Activated CD8-positive, alpha-beta T cell treated with anti-CD3 and anti-CD28 coated beads, Interleukin-2, amount 10 ng/mL, durations not matched to agents 7 days and 5 days (primary cell): ENCODE measurements at regions not wholly inside any gene's neighbourhood (a gene's known extent, or its start where the extent isn't known, plus 50 kb on each side); places are given as distances from the start of the nearest gene placed in this dataset.

Source experiments
- ATAC-seq: fragments of 150-1000 bp; cut with Tn5 transposase; one replicate; pipeline ENCODE4 v1.10.0; 2021; ENCODE audit warnings: moderate library complexity
- CTCF ChIA-PET: fragments of 350-600 bp; sonication (Branson Sonifier 250); formaldehyde crosslinking; loops from one replicate; lab custom pipeline; 2021; ENCODE audit warnings: antibody characterized with exemption; lab: Charles Lee
- POLR2A ChIA-PET: fragments of 350-600 bp; sonication (Branson Sonifier 250); formaldehyde crosslinking; loops from one replicate; lab custom pipeline; 2021; ENCODE audit warnings: antibody characterized with exemption; lab: Charles Lee
- DNase-seq: peaks from one replicate; pipeline ENCODE4 v3.0.0-alpha.2; 2020
- H3K27ac Mint-ChIP-seq: one replicate; pipeline ENCODE4 v1.8.0; 2021; ENCODE audit warnings: mild to moderate bottlenecking, mixed read lengths
- H3K27me3 Mint-ChIP-seq: one replicate; pipeline ENCODE4 v1.8.0; 2021; ENCODE audit warnings: low read depth, mixed read lengths
- H3K36me3 Mint-ChIP-seq: one replicate; pipeline ENCODE4 v1.8.0; 2021; ENCODE audit warnings: low read depth, mixed read lengths
- H3K4me1 Mint-ChIP-seq: one replicate; pipeline ENCODE4 v1.8.0; 2021; ENCODE audit warnings: low read depth, mixed read lengths
- H3K4me3 Mint-ChIP-seq: one replicate; pipeline ENCODE4 v1.8.0; 2021; ENCODE audit warnings: mild to moderate bottlenecking, mixed read lengths
- H3K9me3 Mint-ChIP-seq: one replicate; pipeline ENCODE4 v1.8.0; 2022; ENCODE audit warnings: mixed read lengths; ENCODE audit not compliant: insufficient read depth

DNA sequence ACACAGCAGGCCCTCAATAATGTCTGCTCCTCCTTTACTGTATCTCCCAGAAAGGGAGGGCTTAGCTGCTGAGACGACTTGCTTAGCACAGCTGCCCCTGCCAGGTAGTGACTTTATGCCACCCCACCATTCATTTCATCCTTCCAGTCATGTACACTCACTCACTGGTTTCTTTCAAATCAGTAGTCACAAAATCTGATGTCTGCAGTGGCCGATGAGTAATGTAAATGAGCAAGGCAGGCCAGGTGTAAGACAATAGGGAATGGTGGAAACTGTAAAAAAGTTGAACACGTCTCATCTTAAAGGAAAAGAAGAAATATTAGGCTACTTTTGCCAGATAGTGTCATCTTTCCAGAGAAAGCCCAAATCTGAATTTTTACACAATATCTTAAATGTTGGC, 207.6 kb upstream of the PRICKLE2 start:
- H3K36me3 Mint-ChIP-seq, result no peaks in the 10 kb centered on the region
- peaks cover 11% of the 10 kb centered on the region for H3K9me3 Mint-ChIP-seq
- ChIA-PET CTCF (no interaction called here), POLR2A (no interaction called here)
- DNase-seq (no peak), ATAC-seq (no peak)
- H3K27me3 Mint-ChIP-seq, result peaks cover 4% of the 10 kb centered on the region
- H3K4me3 Mint-ChIP-seq, result no peak overlapping the region
- H3K4me1 Mint-ChIP-seq, result no peaks in the 10 kb centered on the region
- no peak overlapping the region for H3K27ac Mint-ChIP-seq

GRCh38 chr3:64431526-64432091, 206.3 kb upstream of the PRICKLE2 start:
- Mint-ChIP-seq H3K27me3 (peaks cover 2% of the 10 kb centered on the region), H3K9me3 (peaks cover 11% of the 10 kb centered on the region), H3K4me3 (no peak overlapping the region), H3K4me1 (no peaks in the 10 kb centered on the region), H3K36me3 (no peaks in the 10 kb centered on the region), H3K27ac (no peak overlapping the region)
- DNase-seq (no peak), ATAC-seq (no peak)
- ChIA-PET POLR2A (no interaction called here), CTCF (no interaction called here)

GRCh38 chr3:64427671-64428070, 202.4 kb upstream of the PRICKLE2 start:
- Mint-ChIP-seq H3K4me3 (no peak overlapping the region), H3K27ac (no peak overlapping the region), H3K9me3 (no peaks in the 10 kb centered on the region), H3K36me3 (no peaks in the 10 kb centered on the region), H3K27me3 (peaks cover 2% of the 10 kb centered on the region), H3K4me1 (no peaks in the 10 kb centered on the region)
- ChIA-PET CTCF (no interaction called here), POLR2A (no interaction called here)
- DNase-seq (no peak), ATAC-seq (no peak)

DNA sequence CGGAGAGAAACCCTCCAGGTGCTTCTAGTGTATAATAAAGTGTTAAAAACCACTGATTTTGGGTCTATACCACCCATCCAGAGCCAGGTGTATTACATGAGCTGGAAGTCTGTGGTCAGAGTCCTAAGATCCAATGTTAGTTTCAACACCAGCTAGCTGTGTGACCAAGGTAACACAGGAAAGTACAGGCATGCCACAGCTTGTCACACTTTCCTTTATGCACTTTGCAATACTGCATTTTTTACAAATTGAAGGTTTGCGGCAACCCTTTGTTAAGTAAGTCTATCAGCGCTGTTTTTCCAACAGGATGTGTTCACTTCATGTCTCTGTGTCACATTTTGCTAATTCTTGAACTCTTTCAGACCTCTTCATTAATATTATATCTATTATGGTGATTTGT, 201.3 kb upstream of the PRICKLE2 start:
- CTCF ChIA-PET, result no interaction called here
- POLR2A ChIA-PET, result no interaction called here
- Mint-ChIP-seq H3K27ac (no peak overlapping the region), H3K27me3 (peaks cover 2% of the 10 kb centered on the region), H3K36me3 (no peaks in the 10 kb centered on the region), H3K4me1 (no peaks in the 10 kb centered on the region), H3K9me3 (no peaks in the 10 kb centered on the region), H3K4me3 (no peak overlapping the region)
- no peak for ATAC-seq
- DNase-seq, result no peak

GRCh38 chr3:64422932-64423331, 197.7 kb upstream of the PRICKLE2 start:
- Mint-ChIP-seq H3K27me3 (peaks cover 2% of the 10 kb centered on the region), H3K4me3 (no peak overlapping the region), H3K36me3 (no peaks in the 10 kb centered on the region), H3K27ac (no peak overlapping the region), H3K9me3 (no peaks in the 10 kb centered on the region), H3K4me1 (no peaks in the 10 kb centered on the region)
- ChIA-PET POLR2A (no interaction called here), CTCF (no interaction called here)
- no peak for DNase-seq
- no peak for ATAC-seq

DNA sequence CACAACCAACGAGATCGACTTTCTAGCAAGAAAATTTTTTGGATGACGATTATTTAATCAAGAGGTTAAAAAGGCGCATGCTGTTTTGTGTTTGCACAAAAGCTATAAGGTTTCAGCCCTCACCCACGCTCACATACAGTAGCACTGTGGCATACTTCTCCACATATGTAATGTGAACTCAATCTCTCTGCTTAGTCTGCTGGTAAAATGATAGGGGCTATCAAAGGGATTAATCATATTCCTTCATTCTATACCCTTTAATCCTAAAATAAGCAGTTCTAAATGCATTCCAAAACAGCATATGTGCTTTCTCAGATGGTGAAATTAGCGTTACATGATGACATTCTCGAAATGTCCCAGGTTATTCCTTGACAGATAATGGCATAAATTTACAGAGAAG, 196.9 kb upstream of the PRICKLE2 start:
- Mint-ChIP-seq H3K9me3 (no peaks in the 10 kb centered on the region), H3K4me3 (no peak overlapping the region), H3K36me3 (no peaks in the 10 kb centered on the region), H3K4me1 (no peaks in the 10 kb centered on the region), H3K27ac (no peak overlapping the region), H3K27me3 (peaks cover 2% of the 10 kb centered on the region)
- CTCF ChIA-PET, result no interaction called here
- POLR2A ChIA-PET, result no interaction called here
- no peak for ATAC-seq
- no peak for DNase-seq

DNA sequence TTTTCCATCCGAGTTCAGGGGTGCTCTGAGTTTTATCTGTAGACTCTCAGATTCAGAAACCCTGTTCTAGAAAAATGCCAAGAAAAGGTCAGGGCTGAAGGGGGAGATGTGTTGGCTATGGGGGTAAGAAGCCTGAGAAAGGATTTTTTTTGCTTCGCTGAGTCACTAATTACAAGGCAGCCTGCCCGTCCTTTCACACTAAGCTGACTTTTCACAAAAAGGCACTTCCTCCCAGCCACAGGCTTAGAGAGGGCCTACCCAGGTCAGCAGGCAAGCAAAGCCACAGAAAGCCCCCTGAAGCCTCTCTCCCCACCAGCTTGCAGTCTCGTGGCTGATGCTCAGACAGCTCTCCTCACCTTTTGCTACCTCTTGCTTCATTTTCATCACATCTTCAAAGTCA, 192.6 kb upstream of the PRICKLE2 start:
- no peak for DNase-seq
- no peaks in the 10 kb centered on the region for H3K4me1 Mint-ChIP-seq
- peaks cover 3% of the 10 kb centered on the region for H3K27me3 Mint-ChIP-seq
- ChIA-PET CTCF (no interaction called here), POLR2A (no interaction called here)
- H3K4me3 Mint-ChIP-seq, result no peak overlapping the region
- H3K36me3 Mint-ChIP-seq, result no peaks in the 10 kb centered on the region
- H3K27ac Mint-ChIP-seq, result no peak overlapping the region
- no peaks in the 10 kb centered on the region for H3K9me3 Mint-ChIP-seq
- no peak for ATAC-seq

GRCh38 chr3:64414043-64414442, 188.8 kb upstream of the PRICKLE2 start:
- Mint-ChIP-seq H3K9me3 (no peaks in the 10 kb centered on the region), H3K4me1 (no peaks in the 10 kb centered on the region), H3K27ac (no peak overlapping the region), H3K36me3 (no peaks in the 10 kb centered on the region), H3K27me3 (peaks cover 3% of the 10 kb centered on the region), H3K4me3 (no peak overlapping the region)
- ChIA-PET CTCF (no interaction called here), POLR2A (no interaction called here)
- ATAC-seq (no peak), DNase-seq (no peak)

- peaks cover 2% of the 10 kb centered on the region for H3K27me3 Mint-ChIP-seq
- H3K4me1 Mint-ChIP-seq, result no peaks in the 10 kb centered on the region
- DNase-seq (no peak), ATAC-seq (no peak)
- H3K36me3 Mint-ChIP-seq, result no peaks in the 10 kb centered on the region
- H3K9me3 Mint-ChIP-seq, result no peaks in the 10 kb centered on the region
- ChIA-PET CTCF (no interaction called here), POLR2A (no interaction called here)
- H3K27ac Mint-ChIP-seq, result no peak overlapping the region
- no peak overlapping the region for H3K4me3 Mint-ChIP-seq
These were observed 185.8 kb upstream of the PRICKLE2 start for GRCh38 chr3:64411101-64411500.

GRCh38 chr3:64410226-64410625, 185.0 kb upstream of the PRICKLE2 start:
- H3K27ac Mint-ChIP-seq, result no peak overlapping the region
- no peaks in the 10 kb centered on the region for H3K36me3 Mint-ChIP-seq
- no peak for DNase-seq
- no peak for ATAC-seq
- H3K4me3 Mint-ChIP-seq, result no peak overlapping the region
- ChIA-PET POLR2A (no interaction called here), CTCF (no interaction called here)
- H3K27me3 Mint-ChIP-seq, result no peaks in the 10 kb centered on the region
- H3K9me3 Mint-ChIP-seq, result no peaks in the 10 kb centered on the region
- no peaks in the 10 kb centered on the region for H3K4me1 Mint-ChIP-seq

GRCh38 chr3:64408770-64409169, 183.5 kb upstream of the PRICKLE2 start:
- no peak overlapping the region for H3K4me3 Mint-ChIP-seq
- no peaks in the 10 kb centered on the region for H3K36me3 Mint-ChIP-seq
- ChIA-PET POLR2A (no interaction called here), CTCF (no interaction called here)
- ATAC-seq (no peak), DNase-seq (no peak)
- H3K27me3 Mint-ChIP-seq, result no peaks in the 10 kb centered on the region
- H3K9me3 Mint-ChIP-seq, result no peaks in the 10 kb centered on the region
- no peaks in the 10 kb centered on the region for H3K4me1 Mint-ChIP-seq
- no peak overlapping the region for H3K27ac Mint-ChIP-seq

DNA sequence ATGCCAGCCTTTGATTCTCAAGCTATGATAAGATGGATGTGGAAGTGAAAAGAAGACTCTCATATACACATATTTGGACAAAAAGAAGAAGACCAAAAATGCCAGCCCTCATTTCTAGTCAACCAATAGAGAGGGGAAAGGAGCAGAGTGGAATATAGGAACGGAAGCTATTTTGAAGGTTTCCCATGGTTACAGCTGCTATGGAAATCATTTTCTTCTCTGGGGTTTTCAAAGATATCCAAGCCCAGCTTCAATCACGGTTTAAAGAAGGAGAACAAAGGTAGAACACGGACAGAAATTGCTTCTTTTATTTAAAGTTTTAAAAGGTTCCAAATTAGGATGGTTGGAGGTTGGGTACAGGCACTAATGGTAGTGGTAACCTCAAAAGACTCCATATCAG, 181.0 kb upstream of the PRICKLE2 start:
- Mint-ChIP-seq H3K9me3 (no peaks in the 10 kb centered on the region), H3K36me3 (no peaks in the 10 kb centered on the region), H3K27ac (no peak overlapping the region), H3K4me3 (no peak overlapping the region), H3K27me3 (no peaks in the 10 kb centered on the region), H3K4me1 (no peaks in the 10 kb centered on the region)
- ChIA-PET CTCF (no interaction called here), POLR2A (interaction anchor here (0.6 kb wide), 1 partner anchor 17 kb away, joined by 3 read pairs; no protein-coding TSS in a partner anchor)
- ATAC-seq (no peak), DNase-seq (no peak)

DNA sequence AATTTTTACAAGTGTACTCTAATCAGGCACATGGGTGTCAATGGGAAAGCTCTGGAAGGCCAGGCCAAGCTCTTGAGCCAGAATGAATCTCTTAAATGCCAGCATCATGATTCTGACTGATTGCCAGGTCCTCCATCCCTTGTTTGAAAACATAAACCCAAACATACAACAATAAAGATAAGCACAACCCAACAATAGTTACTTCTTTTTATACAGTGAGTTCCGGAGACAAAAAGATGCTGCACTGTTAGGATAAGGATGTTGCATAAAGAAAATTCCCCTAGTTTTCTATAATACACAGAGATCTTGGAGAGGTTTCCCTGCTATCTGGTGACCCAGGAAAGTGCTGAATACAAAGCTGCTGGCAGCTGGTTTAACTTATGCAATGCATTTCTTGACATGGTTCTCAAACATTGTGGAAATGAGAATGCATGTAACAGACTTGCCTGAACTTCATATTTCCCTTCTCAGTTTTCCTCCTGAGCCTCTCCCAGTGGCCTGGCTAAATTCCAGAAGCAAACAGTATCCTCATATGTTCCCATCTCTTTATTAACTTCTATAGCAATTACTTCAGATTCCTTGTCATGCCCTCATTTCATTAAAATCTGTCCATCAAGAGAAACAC, 180.1 kb upstream of the PRICKLE2 start:
- Mint-ChIP-seq H3K27ac (no peak overlapping the region), H3K36me3 (no peaks in the 10 kb centered on the region), H3K27me3 (no peaks in the 10 kb centered on the region), H3K4me3 (no peak overlapping the region), H3K9me3 (no peaks in the 10 kb centered on the region), H3K4me1 (no peaks in the 10 kb centered on the region)
- ATAC-seq (no peak), DNase-seq (no peak)
- ChIA-PET CTCF (interaction anchor here (1.2 kb wide), 1 partner anchor 80 kb away, joined by 4 read pairs; no protein-coding TSS in a partner anchor), POLR2A (interaction anchor here (0.6 kb wide), 1 partner anchor 16 kb away, joined by 3 read pairs; no protein-coding TSS in a partner anchor)
